HepG2 (cell line): ENCODE measurements at regions not wholly inside any gene's neighbourhood (a gene's known extent, or its start where the extent isn't known, plus 50 kb on each side); places are given as distances from the start of the nearest gene placed in this dataset.

Experiments
- ARID4A ChIP-seq: sonication (generic); formaldehyde crosslinking; IDR thresholded peaks from 2 replicates; pipeline ENCODE4 v1.5.0; 2020; ENCODE audit warnings: mild to moderate bottlenecking, missing genetic modification reagents, borderline replicate concordance
- CEBPB ChIP-seq: IDR thresholded peaks from 2 replicates; pipeline ENCODE4 v1.6.1; 2011; ENCODE audit warnings: low read depth, low read length, improper control_type of control experiment, borderline replicate concordance
- CTCF ChIP-seq: sonication (generic); formaldehyde crosslinking; IDR thresholded peaks from 2 replicates; pipeline ENCODE4 v1.5.0; 2020; ENCODE audit warnings: mild to moderate bottlenecking, missing genetic modification reagents, moderate library complexity
- NFE2 ChIP-seq: sonication (generic); formaldehyde crosslinking; IDR thresholded peaks from 2 replicates; pipeline ENCODE4 v1.4.0; 2020; ENCODE audit warnings: missing genetic modification reagents
- NFIC ChIP-seq: IDR thresholded peaks from 2 replicates; pipeline ENCODE4 v1.6.1; 2012; ENCODE audit warnings: mild to moderate bottlenecking, low read length, inconsistent platforms
- NFYB ChIP-seq: sonication (generic); formaldehyde crosslinking; IDR thresholded peaks from 2 replicates; pipeline ENCODE4 v1.4.0; 2020; ENCODE audit warnings: missing genetic modification reagents
- PLRG1 ChIP-seq: fragments of 450-650 bp; conservative IDR thresholded peaks from 2 replicates; pipeline ENCODE4 v1.6.1; 2016
- POLR2AphosphoS5 ChIP-seq: IDR thresholded peaks from 2 replicates; pipeline ENCODE4 v1.6.1; 2012; ENCODE audit warnings: low read depth, low read length
- SAP130 ChIP-seq: IDR thresholded peaks from 2 replicates; pipeline ENCODE4 v1.6.1; 2016; ENCODE audit warnings: low read depth
- SP4 ChIP-seq: sonication (generic); formaldehyde crosslinking; IDR thresholded peaks from 2 replicates; pipeline ENCODE4 v1.8.1; 2023; ENCODE audit warnings: mild to moderate bottlenecking, missing genetic modification reagents
- YY1 ChIP-seq: IDR thresholded peaks from 2 replicates; pipeline ENCODE4 v1.6.1; 2011; ENCODE audit warnings: low read length, low read depth, moderate library complexity, mild to moderate bottlenecking; ENCODE audit not compliant: insufficient read depth, insufficient replicate concordance
- ZNF275 ChIP-seq: sonication (generic); formaldehyde crosslinking; IDR thresholded peaks from 2 replicates; pipeline ENCODE4 v1.8.0; 2022; ENCODE audit warnings: missing genetic modification reagents, mild to moderate bottlenecking, inconsistent platforms, borderline replicate concordance
- ZNF280D ChIP-seq: sonication (generic); formaldehyde crosslinking; IDR thresholded peaks from 2 replicates; pipeline ENCODE4 v1.5.1; 2020; ENCODE audit warnings: mild to moderate bottlenecking, missing genetic modification reagents
- ZNF292 ChIP-seq: sonication (generic); formaldehyde crosslinking; IDR thresholded peaks from 2 replicates; pipeline ENCODE4 v1.8.1; 2022; ENCODE audit warnings: mild to moderate bottlenecking, low read depth, missing genetic modification reagents, borderline replicate concordance

GRCh38 chr3:13746385-13746784 is 133.5 kb downstream of the WNT7A start:
- TF ChIP-seq ARID4A (CRISPR knock-in tag) = no peak
- no peak for TF ChIP-seq NFYB (CRISPR knock-in tag)
- no peak for TF ChIP-seq SP4 (CRISPR knock-in tag)
- no peak for TF ChIP-seq POLR2AphosphoS5
- no peak for TF ChIP-seq CEBPB
- no peak for TF ChIP-seq CTCF
- no peak for TF ChIP-seq ZNF275 (CRISPR knock-in tag)
- no peak for TF ChIP-seq YY1
- TF ChIP-seq SAP130 = no peak
- no peak for TF ChIP-seq ZNF280D (CRISPR knock-in tag)
- no peak for TF ChIP-seq NFIC
- no peak for TF ChIP-seq PLRG1
- TF ChIP-seq ZNF292 (CRISPR knock-in tag) = no peak
- TF ChIP-seq NFE2 (CRISPR knock-in tag) = no peak
